SU-DHL-6 (cell line): ENCODE measurements at regions not wholly inside any gene's neighbourhood (a gene's known extent, or its start where the extent isn't known, plus 50 kb on each side); places are given as distances from the start of the nearest gene placed in this dataset.

Experiments
- H2AFZ ChIP-seq: fragments of 200-600 bp; sonication (generic); 2 replicates; pipeline ENCODE4 v1.6.1; 2014; ENCODE audit warnings: low read depth, mild to moderate bottlenecking, moderate library complexity, mixed read lengths, antibody characterized with exemption, low read length; ENCODE audit not compliant: severe bottlenecking
- H3F3A ChIP-seq: fragments of 200-600 bp; shearing (Covaris generic); 2 replicates; pipeline ENCODE4 v1.6.0; 2016; ENCODE audit warnings: antibody characterized with exemption, mild to moderate bottlenecking; ENCODE audit not compliant: insufficient read depth
- H3K27ac ChIP-seq: fragments of 200-600 bp; sonication (generic); 2 replicates; pipeline ENCODE4 v1.5.1; 2016; ENCODE audit warnings: low read depth, mild to moderate bottlenecking, low read length, moderate library complexity, mixed read lengths
- H3K27me3 ChIP-seq: fragments of 200-600 bp; sonication (generic), shearing (Covaris generic); 2 replicates; pipeline ENCODE4 v1.6.0; 2014; ENCODE audit warnings: mild to moderate bottlenecking, low read length
- H3K36me3 ChIP-seq: fragments of 200-600 bp; sonication (generic); 2 replicates; pipeline ENCODE4 v1.6.1; 2014; ENCODE audit warnings: mild to moderate bottlenecking, low read length, mixed read lengths
- H3K4me2 ChIP-seq: fragments of 300-600, 200-600 bp; shearing (Covaris generic), sonication (generic); 2 replicates; pipeline ENCODE4 v1.6.0; 2014; ENCODE audit warnings: low read length, low read depth, mild to moderate bottlenecking; ENCODE audit not compliant: poor library complexity, severe bottlenecking
- H3K4me3 ChIP-seq: fragments of 200-600 bp; sonication (generic); 2 replicates; pipeline ENCODE4 v1.5.1; 2014; ENCODE audit warnings: antibody characterized with exemption, low read length, mild to moderate bottlenecking, mixed read lengths; ENCODE audit not compliant: insufficient read depth, poor library complexity, severe bottlenecking
- H3K79me2 ChIP-seq: fragments of 200-600 bp; sonication (generic); 2 replicates; pipeline ENCODE4 v1.6.1; 2014; ENCODE audit warnings: mild to moderate bottlenecking, low read length, moderate library complexity; ENCODE audit not compliant: insufficient read depth
- H3K9ac ChIP-seq: fragments of 200-600 bp; sonication (generic); 2 replicates; pipeline ENCODE4 v1.7.0; 2014; ENCODE audit warnings: mild to moderate bottlenecking, low read length
- H3K9me2 ChIP-seq: fragments of 200-600 bp; sonication (generic); replicated peaks from 2 replicates; pipeline ENCODE4 v1.6.1; 2014; ENCODE audit warnings: low read length; ENCODE audit not compliant: insufficient read depth
- H3K9me3 ChIP-seq: fragments of 200-600 bp; sonication (generic); 2 replicates; pipeline ENCODE4 v1.6.1; 2014; ENCODE audit warnings: low read length, mixed read lengths; ENCODE audit not compliant: insufficient read depth
- H4K20me1 ChIP-seq: fragments of 200-600 bp; sonication (generic); 2 replicates; pipeline ENCODE4 v1.6.1; 2014; ENCODE audit warnings: low read depth, mild to moderate bottlenecking, antibody characterized with exemption, low read length, moderate library complexity, mixed read lengths
- CTCF ChIP-seq: fragments of 200-600 bp; sonication (generic); IDR thresholded peaks from one replicate; pipeline ENCODE4 v1.5.1; 2017; ENCODE audit warnings: antibody characterized with exemption, mild to moderate bottlenecking, low read length, moderate library complexity; ENCODE audit not compliant: insufficient read depth, poor library complexity, severe bottlenecking
- EZH2phosphoT487 ChIP-seq: fragments of 200-600 bp; sonication (generic), shearing (Covaris generic); conservative IDR thresholded peaks from 2 replicates; pipeline ENCODE4 v1.6.1; 2018; ENCODE audit warnings: mild to moderate bottlenecking, antibody characterized with exemption, low read length, moderate library complexity, mixed read lengths

- no peak overlapping the region for H2AFZ ChIP-seq
- H3K9ac ChIP-seq, result no peak overlapping the region
- H3K9me3 ChIP-seq, result no peaks in the 10 kb centered on the region
- H3K27ac ChIP-seq, result no peak overlapping the region
- H3F3A ChIP-seq, result no peaks in the 10 kb centered on the region
- no peak for TF ChIP-seq CTCF
- no peak for TF ChIP-seq EZH2phosphoT487
- no peaks in the 10 kb centered on the region for H3K9me2 ChIP-seq
- H3K36me3 ChIP-seq, result no peaks in the 10 kb centered on the region
- no peak overlapping the region for H3K4me2 ChIP-seq
- H3K27me3 ChIP-seq, result no peaks in the 10 kb centered on the region
- H3K79me2 ChIP-seq, result no peaks in the 10 kb centered on the region
- no peaks in the 10 kb centered on the region for H4K20me1 ChIP-seq
- H3K4me3 ChIP-seq, result no peak overlapping the region
These were observed 714.7 kb upstream of the TENM4 start for GRCh38 chr11:80155412-80156017.

- no peak overlapping the region for H3K9ac ChIP-seq
- H4K20me1 ChIP-seq, result no peaks in the 10 kb centered on the region
- no peaks in the 10 kb centered on the region for H3K27me3 ChIP-seq
- no peaks in the 10 kb centered on the region for H3K36me3 ChIP-seq
- no peak for TF ChIP-seq EZH2phosphoT487
- TF ChIP-seq CTCF, result no peak
- H3K79me2 ChIP-seq, result no peaks in the 10 kb centered on the region
- H3K9me2 ChIP-seq, result no peaks in the 10 kb centered on the region
- H3K4me2 ChIP-seq, result no peak overlapping the region
- H2AFZ ChIP-seq, result no peak overlapping the region
- H3K4me3 ChIP-seq, result no peak overlapping the region
- no peaks in the 10 kb centered on the region for H3F3A ChIP-seq
- no peaks in the 10 kb centered on the region for H3K9me3 ChIP-seq
- H3K27ac ChIP-seq, result no peak overlapping the region
These were observed 705.4 kb upstream of the TENM4 start for GRCh38 chr11:80146232-80146631.

- no peaks in the 10 kb centered on the region for H4K20me1 ChIP-seq
- no peak overlapping the region for H3K4me3 ChIP-seq
- H3K79me2 ChIP-seq, result no peaks in the 10 kb centered on the region
- no peak overlapping the region for H3K27ac ChIP-seq
- no peaks in the 10 kb centered on the region for H3K36me3 ChIP-seq
- no peak for TF ChIP-seq CTCF
- no peak for TF ChIP-seq EZH2phosphoT487
- H3K9me3 ChIP-seq, result no peaks in the 10 kb centered on the region
- no peak overlapping the region for H3K9ac ChIP-seq
- no peaks in the 10 kb centered on the region for H3K27me3 ChIP-seq
- H2AFZ ChIP-seq, result no peak overlapping the region
- H3F3A ChIP-seq, result no peaks in the 10 kb centered on the region
- no peaks in the 10 kb centered on the region for H3K9me2 ChIP-seq
- H3K4me2 ChIP-seq, result no peak overlapping the region
These were observed 704.2 kb upstream of the TENM4 start for GRCh38 chr11:80144897-80145594.
